ENCODE measurements at regions not wholly inside any gene's neighbourhood (a gene's known extent, or its start where the extent isn't known, plus 50 kb on each side); places are given as distances from the start of the nearest gene placed in this dataset.

DNA sequence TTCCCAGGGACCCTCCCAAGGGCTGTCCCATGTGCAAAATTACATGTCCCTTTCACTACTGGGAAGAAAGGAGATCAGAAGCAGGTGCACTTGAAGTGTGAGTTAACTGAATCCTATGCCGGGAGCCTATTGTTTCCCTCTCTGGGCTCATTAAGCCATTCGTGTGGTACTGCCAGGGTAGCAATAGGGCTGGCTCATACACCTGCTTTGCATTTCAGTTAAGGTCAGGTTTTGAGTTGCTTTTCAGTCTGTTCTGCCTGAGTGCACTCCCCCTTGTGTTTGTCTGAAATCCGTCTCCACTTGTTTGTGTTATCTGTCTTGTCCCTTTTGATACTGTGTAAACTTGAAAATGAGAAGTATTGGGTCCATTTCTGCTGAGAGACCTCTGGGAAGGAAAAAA, 1232.6 kb upstream of the NRXN1 start:
- no peak for TF ChIP-seq POLR2AphosphoS5 (IDR thresholded peaks at IDR 0.05; ENCODE audit: low read depth, low read length)
- no peak for TF ChIP-seq POLR2A (IDR thresholded peaks at IDR 0.05; ENCODE audit: low read depth, low read length)
- no peak for TF ChIP-seq TAF1 (IDR thresholded peaks at IDR 0.05; ENCODE audit: low read depth, low read length)
- no peak for TF ChIP-seq SPI1 (IDR thresholded peaks at IDR 0.05; ENCODE audit: low read depth, low read length)
- no peak for TF ChIP-seq POU2F2 (IDR thresholded peaks at IDR 0.05; ENCODE audit: low read depth, low read length)

All from GM12891 (cell line).